ENCODE measurements at regions not wholly inside any gene's neighbourhood (a gene's known extent, or its start where the extent isn't known, plus 50 kb on each side); places are given as distances from the start of the nearest gene placed in this dataset. TPM values are rescaled to one million over a fixed set of nuclear protein-coding genes. Genes with fewer than 3 reads are reported as not detected.

Small RNA genes lying in the stretch of these regions (microRNA-seq; reads per million reads assigned to microRNA genes)
- gene MIR8060, result not detected

All from Right ventricle myocardium superior (tissue), 1 donor.